Endothelial cell of umbilical vein (primary cell): ENCODE measurements at regions not wholly inside any gene's neighbourhood (a gene's known extent, or its start where the extent isn't known, plus 50 kb on each side); places are given as distances from the start of the nearest gene placed in this dataset.

Source experiments
- BruUV-seq: library from RNA; stranded (reverse); fragments of 400-500 nt; replicated peaks from 2 replicates; lab custom pipeline; 2021; lab: Mats Ljungman, UMichigan
- CTCF ChIA-PET: fragments of 300-600, 350-600 bp; sonication (Branson Sonifier 250); formaldehyde crosslinking; loops from one replicate; lab custom pipeline; 2021; ENCODE audit warnings: antibody characterized with exemption, inconsistent platforms; lab: Charles Lee
- POLR2A ChIA-PET: fragments of 300-600, 350-600 bp; sonication (Branson Sonifier 250); formaldehyde crosslinking; loops from one replicate; lab custom pipeline; 2021; ENCODE audit warnings: antibody characterized with exemption, inconsistent platforms; lab: Charles Lee
- DNase-seq: peaks from one replicate; pipeline ENCODE4 v3.0.0-alpha.2; 2011; ENCODE audit warnings: low read depth, low spot score
- FAIRE-seq: peaks from 2 replicates; lab custom pipeline; 2011; peaks lifted over from hg19 to GRCh38; lab: Jason Lieb, UNC
- H2AFZ ChIP-seq: 2 replicates; pipeline ENCODE4 v1.6.0; 2012; ENCODE audit warnings: low read depth, low read length, control low read depth, inconsistent platforms
- H3K27ac ChIP-seq: 2 replicates; pipeline ENCODE4 v1.5.1; 2011; ENCODE audit warnings: low read depth, mild to moderate bottlenecking, control low read depth, low read length, moderate library complexity; ENCODE audit not compliant: insufficient read depth
- H3K27me3 ChIP-seq, 2 experiments: 2 replicates each; pipeline versions ENCODE4 v1.6.0 to v1.6.1; 2011; ENCODE audit warnings: low read length in 2 of 2, mixed read lengths in 1 of 2; ENCODE audit not compliant: control insufficient read depth in 2 of 2, insufficient read depth in 2 of 2
- H3K36me3 ChIP-seq, 2 experiments: 2 replicates in 1 of 2; 3 replicates in 1 of 2; pipeline ENCODE4 v1.5.1; 2011; ENCODE audit warnings: low read length in 2 of 2, mild to moderate bottlenecking in 1 of 2, moderate library complexity in 1 of 2; ENCODE audit not compliant: control insufficient read depth in 2 of 2, insufficient read depth in 2 of 2; ENCODE audit errors: extremely low read depth in 1 of 2
- H3K4me1 ChIP-seq: 3 replicates; pipeline ENCODE4 v1.5.1; 2011; ENCODE audit warnings: mild to moderate bottlenecking, low read length; ENCODE audit not compliant: control insufficient read depth, insufficient read depth; ENCODE audit errors: extremely low read depth
- H3K4me2 ChIP-seq: 2 replicates; pipeline ENCODE4 v1.6.1; 2011; ENCODE audit warnings: low read length, control low read depth, mixed read lengths; ENCODE audit not compliant: insufficient read depth
- H3K4me3 ChIP-seq, 3 experiments: fragments of 200-600 bp in 1 of 3; sonication (generic), shearing (Covaris generic) in 1 of 3; replicated peaks in 1 of 3; 2 replicates each; pipeline ENCODE4 v1.5.1; 2011 to 2016; ENCODE audit warnings: control low read depth in 3 of 3, low read length in 3 of 3, mild to moderate bottlenecking in 2 of 3, inconsistent platforms in 1 of 3, low read depth in 1 of 3, moderate library complexity in 1 of 3; ENCODE audit not compliant: insufficient read depth in 1 of 3
- H3K79me2 ChIP-seq: 2 replicates; pipeline ENCODE4 v1.6.0; 2012; ENCODE audit warnings: low read length, inconsistent platforms; ENCODE audit not compliant: control insufficient read depth, insufficient read depth
- H3K9ac ChIP-seq: replicated peaks from 2 replicates; pipeline ENCODE3; 2011; ENCODE audit warnings: low read length, control low read depth; ENCODE audit not compliant: insufficient read depth; ENCODE audit errors: extremely low read depth
- H3K9me1 ChIP-seq: replicated peaks from 3 replicates; pipeline ENCODE4 v1.6.0; 2011; ENCODE audit warnings: mild to moderate bottlenecking, low read length; ENCODE audit not compliant: control insufficient read depth, insufficient read depth; ENCODE audit errors: extremely low read depth
- H3K9me3 ChIP-seq: replicated peaks from 2 replicates; pipeline ENCODE4 v1.5.1; 2012; ENCODE audit warnings: low read length, inconsistent platforms; ENCODE audit not compliant: control insufficient read depth, insufficient read depth
- H4K20me1 ChIP-seq: replicated peaks from 2 replicates; pipeline ENCODE3; 2011; ENCODE audit warnings: mild to moderate bottlenecking, low read length; ENCODE audit not compliant: control insufficient read depth, insufficient read depth; ENCODE audit errors: extremely low read depth
- EZH2 ChIP-seq: IDR thresholded peaks from 2 replicates; pipeline ENCODE4 v1.6.1; 2012; ENCODE audit warnings: borderline replicate concordance, low read depth, mild to moderate bottlenecking, moderate library complexity, low read length, inconsistent platforms; ENCODE audit not compliant: severe bottlenecking
- FOS ChIP-seq: IDR thresholded peaks from 2 replicates; pipeline ENCODE4 v1.6.1; 2011; ENCODE audit warnings: mild to moderate bottlenecking, low read length, moderate library complexity, borderline replicate concordance; ENCODE audit not compliant: insufficient read depth
- GATA2 ChIP-seq: IDR thresholded peaks from 2 replicates; pipeline ENCODE4 v1.7.0; 2011; ENCODE audit warnings: low read depth, mild to moderate bottlenecking, moderate library complexity, mixed read lengths, low read length; ENCODE audit not compliant: insufficient read length, insufficient read depth
- JUN ChIP-seq: IDR thresholded peaks from 2 replicates; pipeline ENCODE4 v1.6.1; 2011; ENCODE audit warnings: borderline replicate concordance, low read depth; ENCODE audit not compliant: insufficient read length, insufficient read depth
- MYC ChIP-seq: IDR thresholded peaks from one replicate; pipeline ENCODE4 v1.6.1; 2011; ENCODE audit warnings: mild to moderate bottlenecking, low read depth, low read length
- POLR2A ChIP-seq: IDR thresholded peaks from 2 replicates; pipeline ENCODE4 v1.6.1; 2012; ENCODE audit warnings: low read depth, mild to moderate bottlenecking, control low read depth, low read length
- POLR2AphosphoS5 ChIP-seq: IDR thresholded peaks from 2 replicates; pipeline ENCODE4 v1.6.1; 2012; ENCODE audit warnings: low read depth, mild to moderate bottlenecking, control low read depth, low read length, moderate library complexity; ENCODE audit not compliant: insufficient read depth
- dilution Hi-C: fragments of 300-500 bp; cut with MboI; formaldehyde crosslinking; loops from one replicate; pipeline ENCODE4 v1.15.0; 2019; ENCODE audit warnings: low sequenced_read_pairs; ENCODE audit not compliant: extremely low pct_ligation_motif_present
- intact Hi-C: fragments of 100-400 bp; cut with micrococcal nuclease; formaldehyde crosslinking; loops from one replicate; pipeline ENCODE4 v1.10.0; 2022
- TF ChIP-seq, protein P1 (sequence below): IDR thresholded peaks from 2 replicates; pipeline ENCODE4 v1.6.1; 2011; ENCODE audit not compliant: insufficient read depth, insufficient read length
- TF ChIP-seq, protein P2 (sequence below), 2 donors: IDR thresholded peaks; 1 replicate in 1 of 2; 2 replicates in 1 of 2; pipeline ENCODE4 v1.5.1; 2011; ENCODE audit warnings: low read length in 2 of 2, mild to moderate bottlenecking in 2 of 2, moderate library complexity in 2 of 2, control low read depth in 1 of 2, inconsistent platforms in 1 of 2, low read depth in 1 of 2; ENCODE audit not compliant: insufficient read depth in 1 of 2; ENCODE audit errors: extremely low read depth in 1 of 2

DNA sequence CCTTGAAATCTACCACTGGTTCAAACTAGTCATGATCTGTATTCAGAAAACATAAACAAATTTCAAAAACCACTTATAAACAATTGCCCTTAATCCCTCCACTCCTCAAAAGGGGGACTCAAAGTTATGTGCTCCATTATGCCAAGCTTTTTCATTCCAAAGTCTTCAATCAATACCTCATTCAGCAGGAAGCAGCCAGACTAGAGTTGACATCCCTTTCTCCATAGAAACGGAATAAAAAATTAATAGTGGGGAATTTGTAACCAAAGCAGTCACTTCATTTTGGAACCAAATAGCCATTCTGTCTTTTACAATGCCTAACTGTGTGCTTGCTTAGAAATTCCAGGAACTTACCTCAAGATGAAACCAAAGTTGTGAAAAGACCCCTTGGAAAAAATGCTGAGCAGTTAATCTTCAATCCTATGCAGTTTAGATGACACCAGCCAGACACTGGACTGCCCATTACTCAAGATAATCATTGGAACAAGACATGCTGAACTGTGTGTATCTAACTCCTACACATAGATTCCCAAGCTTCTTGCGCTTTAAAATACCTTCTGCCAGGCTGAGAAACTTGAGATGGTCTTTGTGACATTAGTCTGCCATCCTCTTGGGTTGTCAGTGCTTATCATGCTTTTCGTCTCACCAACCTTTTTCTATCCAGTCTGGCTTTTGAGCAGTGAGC is 406.2 kb downstream of the PLOD2 start:
- no TSS peak for BruUV-seq
- Histone ChIP-seq H3K9ac (no peak overlapping the region), H3K4me1 (no peaks in the 10 kb centered on the region), H3K27ac (no peak overlapping the region), H3K79me2 (no peaks in the 10 kb centered on the region), H3K9me3 (no peaks in the 10 kb centered on the region), H3K4me3 (no peak overlapping the region), H3K9me1 (no peaks in the 10 kb centered on the region), H3K27me3 (no peaks in the 10 kb centered on the region), H4K20me1 (no peaks in the 10 kb centered on the region), H3K4me2 (no peak overlapping the region), H2AFZ (no peak overlapping the region), H3K36me3 (no peaks in the 10 kb centered on the region)
- ChIA-PET CTCF (interaction anchor here (1.6 kb wide), 1 partner anchor 13 kb away, joined by 4 read pairs; no protein-coding TSS in a partner anchor), POLR2A (no interaction called here)
- no peak for TF ChIP-seq POLR2A
- no peak for TF ChIP-seq GATA2
- TF ChIP-seq FOS = no peak
- TF ChIP-seq POLR2AphosphoS5 = no peak
- TF ChIP-seq, protein P1, sequence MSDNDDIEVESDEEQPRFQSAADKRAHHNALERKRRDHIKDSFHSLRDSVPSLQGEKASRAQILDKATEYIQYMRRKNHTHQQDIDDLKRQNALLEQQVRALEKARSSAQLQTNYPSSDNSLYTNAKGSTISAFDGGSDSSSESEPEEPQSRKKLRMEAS = no peak
- no peak for TF ChIP-seq EZH2
- TF ChIP-seq MYC = no peak
- TF ChIP-seq, protein P2, sequence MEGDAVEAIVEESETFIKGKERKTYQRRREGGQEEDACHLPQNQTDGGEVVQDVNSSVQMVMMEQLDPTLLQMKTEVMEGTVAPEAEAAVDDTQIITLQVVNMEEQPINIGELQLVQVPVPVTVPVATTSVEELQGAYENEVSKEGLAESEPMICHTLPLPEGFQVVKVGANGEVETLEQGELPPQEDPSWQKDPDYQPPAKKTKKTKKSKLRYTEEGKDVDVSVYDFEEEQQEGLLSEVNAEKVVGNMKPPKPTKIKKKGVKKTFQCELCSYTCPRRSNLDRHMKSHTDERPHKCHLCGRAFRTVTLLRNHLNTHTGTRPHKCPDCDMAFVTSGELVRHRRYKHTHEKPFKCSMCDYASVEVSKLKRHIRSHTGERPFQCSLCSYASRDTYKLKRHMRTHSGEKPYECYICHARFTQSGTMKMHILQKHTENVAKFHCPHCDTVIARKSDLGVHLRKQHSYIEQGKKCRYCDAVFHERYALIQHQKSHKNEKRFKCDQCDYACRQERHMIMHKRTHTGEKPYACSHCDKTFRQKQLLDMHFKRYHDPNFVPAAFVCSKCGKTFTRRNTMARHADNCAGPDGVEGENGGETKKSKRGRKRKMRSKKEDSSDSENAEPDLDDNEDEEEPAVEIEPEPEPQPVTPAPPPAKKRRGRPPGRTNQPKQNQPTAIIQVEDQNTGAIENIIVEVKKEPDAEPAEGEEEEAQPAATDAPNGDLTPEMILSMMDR (IDR thresholded peaks at IDR 0.05; ENCODE audit: extremely low read depth in 1 of 2, insufficient read depth in 1 of 2, low read depth in 1 of 2, low read length in 2 of 2) = no peak
- no peak for TF ChIP-seq JUN
- dilution Hi-C loops = no loop called here
- DNase-seq (no peak), FAIRE-seq (no peak)
- intact Hi-C loops = no loop called here
